Epithelial cell of proximal tubule (primary cell): ENCODE measurements at regions not wholly inside any gene's neighbourhood (a gene's known extent, or its start where the extent isn't known, plus 50 kb on each side); places are given as distances from the start of the nearest gene placed in this dataset.
A peak's percentile ranks its signal among the peaks of the same experiment; 100 is the strongest.

Experiments
- DNase-seq: peaks from one replicate; pipeline ENCODE4 v3.0.0-alpha.2; 2011; ENCODE audit warnings: low read depth
- H3K4me3 ChIP-seq: 2 replicates; pipeline ENCODE4 v1.5.1; 2011; ENCODE audit warnings: low read depth, mild to moderate bottlenecking, low read length
- CTCF ChIP-seq: conservative IDR thresholded peaks from 2 replicates; pipeline ENCODE4 v1.5.1; 2012; ENCODE audit warnings: low read depth, mild to moderate bottlenecking, low read length

DNA sequence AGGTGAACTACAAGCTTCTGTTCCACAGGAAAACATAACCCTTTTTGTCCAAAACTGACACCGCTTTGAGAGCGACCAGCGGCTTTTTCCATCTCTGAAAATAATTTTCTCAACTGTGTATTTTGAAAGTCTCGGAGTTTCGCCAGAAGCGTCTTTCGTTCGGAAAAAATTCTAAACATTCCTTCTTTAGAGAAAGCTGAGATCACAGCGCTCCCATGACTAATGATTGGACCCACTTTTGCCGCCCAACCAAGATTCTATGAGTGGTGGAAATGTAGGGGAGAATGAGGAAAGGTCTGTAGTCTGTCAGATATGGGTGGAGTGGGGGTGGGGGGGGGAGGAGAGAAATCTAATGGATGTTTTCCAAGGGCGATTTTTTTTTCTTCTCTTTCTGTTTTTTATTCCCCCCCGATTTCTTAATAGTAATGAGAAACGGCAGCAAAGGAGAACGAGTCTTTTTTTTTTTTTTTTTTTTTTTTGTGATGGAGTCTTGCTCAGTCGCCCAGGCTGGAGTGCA is 189.3 kb downstream of the TRIM27 start:
- H3K4me3 ChIP-seq: no peak overlapping the region
- TF ChIP-seq CTCF: no peak
- DNase-seq: no peak

DNA sequence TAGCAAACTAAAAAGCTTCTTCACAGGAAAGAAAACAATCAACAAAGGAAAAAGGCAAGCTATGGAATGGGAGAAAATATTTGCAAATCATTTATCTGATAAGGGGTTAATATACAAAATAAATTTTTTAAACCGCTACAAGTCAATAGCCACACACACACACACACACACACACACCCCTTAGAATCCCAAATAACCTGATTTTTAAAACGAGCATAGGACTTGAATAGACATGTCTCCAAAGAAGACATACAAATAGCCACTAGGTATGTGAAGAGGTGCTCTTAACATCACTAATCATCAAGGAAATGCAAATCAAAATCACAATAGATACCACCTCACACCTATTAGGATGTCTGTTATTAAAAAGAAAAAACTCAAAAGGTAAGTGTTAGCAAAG is 187.7 kb downstream of the TRIM27 start:
- H3K4me3 ChIP-seq: no peak overlapping the region
- no peak for DNase-seq
- TF ChIP-seq CTCF: no peak

DNA sequence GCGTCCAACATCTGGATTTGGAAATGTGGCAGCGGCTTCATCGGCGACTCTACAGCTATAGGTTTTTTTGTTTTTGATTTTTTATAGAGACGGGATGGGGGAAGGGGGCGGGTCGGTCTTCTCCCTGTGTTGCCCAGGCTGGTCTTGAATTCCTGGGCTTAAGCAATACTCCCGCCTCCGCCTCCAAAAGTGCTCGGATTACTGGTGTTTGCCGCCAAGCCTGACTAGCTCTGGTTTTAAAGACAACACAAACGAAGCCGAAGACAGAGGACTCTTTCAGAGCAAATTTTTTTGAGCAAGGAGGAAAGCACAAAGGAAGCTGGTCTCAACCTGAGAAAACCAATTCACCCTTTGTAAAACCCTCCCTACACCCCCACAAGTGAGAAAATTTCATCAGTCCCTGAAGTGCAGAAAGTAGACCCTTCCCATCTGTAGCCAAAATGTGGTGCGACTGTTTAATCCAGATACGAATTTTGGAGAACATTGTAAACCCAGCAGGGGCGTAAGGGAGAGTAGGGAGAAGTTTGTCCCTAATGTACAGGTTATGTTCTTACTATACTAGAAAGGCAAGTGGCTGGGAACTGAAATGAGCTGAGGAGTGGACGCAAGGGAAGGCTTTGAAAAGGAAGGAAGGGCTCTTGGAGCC is 185.9 kb downstream of the TRIM27 start:
- H3K4me3 ChIP-seq: no peak overlapping the region

DNA sequence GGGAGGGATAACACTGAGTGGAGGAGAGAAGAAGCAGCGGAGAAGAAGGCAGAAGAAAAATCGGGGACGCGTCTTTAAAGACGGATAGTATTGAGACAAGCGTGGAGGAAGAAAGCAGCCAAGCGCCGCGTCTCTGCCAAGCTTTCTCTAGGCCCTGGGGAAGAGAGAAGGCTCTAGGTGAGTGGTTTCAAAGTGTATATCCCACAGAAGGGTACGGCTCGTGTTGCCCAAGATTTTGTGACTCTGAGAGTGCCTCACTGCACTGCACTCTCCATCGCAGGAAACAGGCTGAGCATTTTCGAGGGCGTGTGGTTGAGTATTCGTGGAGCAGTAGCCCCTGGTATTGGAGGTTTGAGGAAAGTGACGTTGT is 185.4 kb downstream of the TRIM27 start:
- no peak for DNase-seq
- H3K4me3 ChIP-seq: no peak overlapping the region
- no peak for TF ChIP-seq CTCF

More for the DNA sequence above, 185.9 kb downstream of the TRIM27 start:
- no peak for DNase-seq
- TF ChIP-seq CTCF: no peak

DNA sequence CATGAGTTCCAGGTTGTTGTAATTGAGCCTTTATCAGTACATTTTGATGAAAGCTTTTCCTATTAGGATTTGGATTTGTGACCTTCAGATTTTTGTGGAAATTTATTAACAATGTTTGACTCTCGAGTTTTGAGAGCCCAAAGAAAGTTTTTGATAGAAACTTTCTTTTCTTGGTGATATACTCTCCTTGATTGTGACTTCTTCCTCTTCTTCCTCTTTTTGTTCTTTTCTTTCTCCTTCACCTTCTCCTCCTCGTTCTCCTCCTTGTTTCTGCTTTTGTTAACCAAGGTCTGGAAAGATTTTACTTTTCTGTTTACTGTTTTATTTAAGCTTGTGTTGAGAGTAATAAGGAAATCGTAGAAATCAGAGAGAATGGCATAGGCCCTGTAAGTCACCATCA is 182.4 kb downstream of the TRIM27 start:
- no peak for TF ChIP-seq CTCF
- no peak overlapping the region for H3K4me3 ChIP-seq
- no peak for DNase-seq

DNA sequence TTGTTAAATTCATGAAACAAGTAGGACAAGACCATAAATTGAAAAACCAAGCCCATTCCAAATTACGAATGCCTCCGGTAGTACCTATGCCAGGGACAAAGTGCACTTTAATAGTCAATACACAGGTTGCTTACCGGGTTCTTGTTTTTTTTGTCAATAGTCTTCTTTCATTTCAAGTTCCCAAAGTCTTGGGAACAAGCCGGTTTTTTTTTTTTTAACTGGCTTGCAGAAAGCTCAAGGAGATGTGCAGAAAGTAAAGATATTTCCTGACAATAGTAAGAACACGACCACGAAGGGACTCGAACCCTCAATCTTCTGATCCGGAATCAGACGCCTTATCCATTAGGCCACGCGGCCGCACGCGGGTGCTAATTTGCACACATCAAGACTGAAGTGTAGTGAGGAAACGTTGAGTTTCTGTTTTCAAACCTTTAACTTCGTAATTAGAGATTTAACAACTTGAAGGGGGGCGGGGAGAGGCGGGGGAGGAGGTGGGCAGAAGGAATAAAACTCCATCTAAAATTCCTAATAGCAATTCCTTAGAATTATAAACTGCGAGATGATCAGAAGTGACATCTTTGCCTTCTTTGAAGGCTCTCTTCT is 181.0 kb downstream of the TRIM27 start:
- H3K4me3 ChIP-seq: no peak overlapping the region
- no peak for TF ChIP-seq CTCF
- no peak for DNase-seq

DNA sequence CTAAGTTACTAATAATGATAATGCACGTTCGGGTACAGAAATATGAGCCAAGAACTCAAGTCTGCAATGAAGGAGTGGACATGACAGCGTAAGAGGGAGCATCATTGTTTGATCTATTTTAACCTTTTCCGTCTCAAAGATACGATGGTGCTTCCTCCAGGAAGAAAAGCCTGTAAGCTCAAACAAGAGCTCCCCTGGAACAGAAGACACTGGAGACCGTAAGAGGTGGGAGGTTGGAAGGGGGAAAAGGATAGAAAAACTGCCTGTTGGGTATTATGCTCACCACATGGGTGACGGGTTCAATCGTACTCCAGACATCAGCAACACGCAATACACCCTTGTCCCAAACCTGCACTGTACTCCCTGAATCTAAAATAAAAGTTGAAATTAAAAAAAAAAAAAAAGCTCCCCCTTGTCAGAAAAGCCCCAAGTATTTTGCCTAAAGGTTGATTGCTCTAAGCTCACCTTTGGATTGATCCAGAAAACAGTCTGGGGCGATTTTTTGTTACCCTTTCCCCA is 180.5 kb downstream of the TRIM27 start:
- TF ChIP-seq CTCF: no peak
- DNase-seq: no peak
- H3K4me3 ChIP-seq: peak overlapping the region; percentile 20
